ENCODE measurements at regions not wholly inside any gene's neighbourhood (a gene's known extent, or its start where the extent isn't known, plus 50 kb on each side); places are given as distances from the start of the nearest gene placed in this dataset.
"Not testable (repeated sequence)": the region's sequence is repeated elsewhere in the genome, so short reads cannot be mapped to it uniquely, and the experiment has no call there.

- H3K27ac Mint-ChIP-seq = no peak overlapping the region
- DNase-seq (no peak), ATAC-seq (ENCODE audit: low read depth in 2 of 2) (no peak)
- H3K27me3 Mint-ChIP-seq = no peaks in the 10 kb centered on the region
- H3K9me3 Mint-ChIP-seq = no peaks in the 10 kb centered on the region
- H3K4me3 Mint-ChIP-seq = no peak overlapping the region
- peaks cover 21 to 31% (median 23%) of the 10 kb centered on the region in 3 donors for H3K4me1 Mint-ChIP-seq
- no peaks in the 10 kb centered on the region for H3K36me3 Mint-ChIP-seq
These were observed 247.4 kb upstream of the TBL1XR1 start for GRCh38 chr3:177444696-177445095.

DNA sequence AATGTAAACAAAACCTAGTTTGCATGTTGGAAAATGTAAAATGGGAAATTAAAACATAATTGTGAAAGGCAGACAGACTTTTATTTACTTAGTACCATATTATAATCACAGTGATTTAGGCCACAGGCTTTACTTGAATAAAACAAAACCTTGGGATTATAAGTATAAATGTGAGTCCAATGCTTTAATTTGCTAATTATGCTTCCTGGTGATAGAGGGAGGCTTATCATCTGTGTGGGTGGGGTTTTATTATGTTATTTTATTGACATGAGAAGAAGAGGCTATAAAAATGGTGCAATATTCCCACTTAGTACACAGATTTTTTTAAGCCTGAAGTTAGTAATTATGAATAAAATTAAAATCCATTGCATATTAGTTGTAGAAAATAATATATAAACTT is 248.3 kb upstream of the TBL1XR1 start:
- no peaks in the 10 kb centered on the region for H3K27me3 Mint-ChIP-seq
- ATAC-seq (ENCODE audit: low read depth in 2 of 2) (no peak), DNase-seq (no peak)
- no peaks in the 10 kb centered on the region for H3K9me3 Mint-ChIP-seq
- H3K4me3 Mint-ChIP-seq = no peak overlapping the region
- H3K27ac Mint-ChIP-seq = no peak overlapping the region
- H3K4me1 Mint-ChIP-seq = peaks cover 21 to 32% (median 24%) of the 10 kb centered on the region in 3 donors
- H3K36me3 Mint-ChIP-seq = no peaks in the 10 kb centered on the region

DNA sequence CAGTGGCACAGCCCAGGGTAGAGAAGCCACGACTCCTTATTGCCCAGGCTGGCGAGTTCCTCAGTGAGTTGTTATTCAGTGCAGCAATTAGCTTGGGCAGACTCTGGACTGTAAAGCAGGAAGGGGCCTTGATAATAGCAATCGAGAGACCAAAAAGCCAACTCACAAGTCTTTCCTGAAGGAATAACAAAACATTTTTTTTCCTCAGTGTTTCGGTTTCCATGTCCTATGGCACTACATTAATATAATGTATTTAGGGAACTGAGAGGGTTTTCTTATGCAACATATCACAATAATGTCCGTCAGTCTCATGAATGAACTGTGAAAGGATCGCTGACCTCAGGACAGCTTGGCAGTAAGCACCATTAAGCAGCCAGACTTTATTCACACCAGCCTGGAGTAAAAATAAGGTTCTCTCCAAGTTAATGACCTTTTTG is 248.9 kb upstream of the TBL1XR1 start:
- H3K9me3 Mint-ChIP-seq = no peaks in the 10 kb centered on the region
- ATAC-seq (ENCODE audit: low read depth in 2 of 2) = no peak
- no peaks in the 10 kb centered on the region for H3K36me3 Mint-ChIP-seq
- DNase-seq = no peak
- H3K27ac Mint-ChIP-seq = peak overlapping the region in 1 of 6 donors; percentile 15
- no peaks in the 10 kb centered on the region for H3K27me3 Mint-ChIP-seq
- peaks cover 21 to 29% (median 24%) of the 10 kb centered on the region in 3 donors for H3K4me1 Mint-ChIP-seq
- no peak overlapping the region for H3K4me3 Mint-ChIP-seq

DNA sequence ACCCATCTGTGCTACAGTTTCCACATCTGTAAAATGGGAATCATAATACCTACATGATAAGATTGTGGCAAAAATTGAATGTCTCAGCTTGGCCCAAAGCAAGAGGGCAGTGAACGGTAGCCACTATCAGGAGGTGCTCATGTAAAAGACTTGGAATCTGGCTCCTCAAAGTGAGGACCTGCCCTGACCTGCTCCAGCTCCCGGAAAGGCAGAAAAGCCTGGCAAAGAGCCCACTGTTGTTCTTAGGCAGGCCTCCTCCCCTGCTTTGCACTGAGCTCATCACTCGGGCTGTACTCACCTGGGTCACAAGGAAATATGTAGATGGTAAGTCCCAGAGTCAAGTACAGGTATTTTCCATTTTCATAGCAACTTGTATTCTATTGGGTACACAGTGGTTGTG is 250.7 kb upstream of the TBL1XR1 start:
- no peaks in the 10 kb centered on the region for H3K9me3 Mint-ChIP-seq
- no peaks in the 10 kb centered on the region for H3K27me3 Mint-ChIP-seq
- no peaks in the 10 kb centered on the region for H3K36me3 Mint-ChIP-seq
- no peak for ATAC-seq (ENCODE audit: low read depth in 2 of 2)
- no peak for DNase-seq
- H3K4me1 Mint-ChIP-seq = peaks cover 10 to 15% (median 13%) of the 10 kb centered on the region in 3 donors
- peak overlapping the region in 1 of 6 donors; percentile 36 for H3K27ac Mint-ChIP-seq
- no peak overlapping the region for H3K4me3 Mint-ChIP-seq

GRCh38 chr3:177448987-177449359 is 251.7 kb upstream of the TBL1XR1 start:
- Mint-ChIP-seq H3K36me3 (no peaks in the 10 kb centered on the region), H3K9me3 (no peaks in the 10 kb centered on the region), H3K27me3 (no peaks in the 10 kb centered on the region), H3K4me1 (peaks cover 10% of the 10 kb centered on the region in 3 donors), H3K27ac (peak overlapping the region in 2 of 6 donors; percentile 1 to 18), H3K4me3 (peak overlapping the region in 1 of 8 donors; percentile 8)
- peak in 1 of 2 donors; percentile 27 for ATAC-seq (ENCODE audit: low read depth in 2 of 2)
- DNase-seq = no peak

GRCh38 chr3:177449360-177450006 is 252.2 kb upstream of the TBL1XR1 start:
- no peak for DNase-seq

DNA sequence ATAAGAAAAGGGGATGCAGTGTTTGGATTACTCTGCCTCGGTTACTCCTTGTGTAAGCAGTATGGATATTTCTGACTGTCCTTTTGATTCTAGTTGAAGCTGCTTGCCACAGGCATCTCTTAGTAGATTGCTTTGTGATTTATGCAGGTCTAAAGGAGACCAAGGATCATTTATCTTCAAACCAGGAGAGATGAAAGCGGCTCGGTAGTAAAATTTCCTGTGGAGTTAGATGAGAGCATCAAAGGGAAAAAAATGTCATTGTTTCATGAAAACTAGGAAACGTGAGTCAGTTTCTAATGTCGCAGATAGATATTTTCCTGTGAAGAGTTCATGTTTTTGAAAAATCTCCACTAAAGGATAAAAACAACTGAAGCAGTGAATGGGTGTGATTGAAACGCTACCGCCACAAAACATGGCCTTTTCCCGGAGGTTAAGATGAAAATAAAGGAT is 254.0 kb upstream of the TBL1XR1 start:
- no peaks in the 10 kb centered on the region for H3K36me3 Mint-ChIP-seq
- H3K4me3 Mint-ChIP-seq = no peak overlapping the region
- no peak overlapping the region for H3K27ac Mint-ChIP-seq
- DNase-seq (no peak), ATAC-seq (ENCODE audit: low read depth in 2 of 2) (no peak)
- H3K27me3 Mint-ChIP-seq = no peaks in the 10 kb centered on the region
- peaks cover 10% of the 10 kb centered on the region in 3 donors for H3K4me1 Mint-ChIP-seq
- H3K9me3 Mint-ChIP-seq = peaks cover 0 to 5% (median 0%) of the 10 kb centered on the region in 7 donors

More at GRCh38 chr3:177449360-177450006, 252.2 kb upstream of the TBL1XR1 start:
- Mint-ChIP-seq H3K4me1 (peaks cover 10% of the 10 kb centered on the region in 3 donors), H3K36me3 (no peaks in the 10 kb centered on the region), H3K9me3 (no peaks in the 10 kb centered on the region), H3K27ac (peak overlapping the region in 2 of 6 donors; percentile 1 to 18), H3K27me3 (no peaks in the 10 kb centered on the region), H3K4me3 (peak overlapping the region in 1 of 8 donors; percentile 8)
- ATAC-seq (ENCODE audit: low read depth in 2 of 2) = no peak

DNA sequence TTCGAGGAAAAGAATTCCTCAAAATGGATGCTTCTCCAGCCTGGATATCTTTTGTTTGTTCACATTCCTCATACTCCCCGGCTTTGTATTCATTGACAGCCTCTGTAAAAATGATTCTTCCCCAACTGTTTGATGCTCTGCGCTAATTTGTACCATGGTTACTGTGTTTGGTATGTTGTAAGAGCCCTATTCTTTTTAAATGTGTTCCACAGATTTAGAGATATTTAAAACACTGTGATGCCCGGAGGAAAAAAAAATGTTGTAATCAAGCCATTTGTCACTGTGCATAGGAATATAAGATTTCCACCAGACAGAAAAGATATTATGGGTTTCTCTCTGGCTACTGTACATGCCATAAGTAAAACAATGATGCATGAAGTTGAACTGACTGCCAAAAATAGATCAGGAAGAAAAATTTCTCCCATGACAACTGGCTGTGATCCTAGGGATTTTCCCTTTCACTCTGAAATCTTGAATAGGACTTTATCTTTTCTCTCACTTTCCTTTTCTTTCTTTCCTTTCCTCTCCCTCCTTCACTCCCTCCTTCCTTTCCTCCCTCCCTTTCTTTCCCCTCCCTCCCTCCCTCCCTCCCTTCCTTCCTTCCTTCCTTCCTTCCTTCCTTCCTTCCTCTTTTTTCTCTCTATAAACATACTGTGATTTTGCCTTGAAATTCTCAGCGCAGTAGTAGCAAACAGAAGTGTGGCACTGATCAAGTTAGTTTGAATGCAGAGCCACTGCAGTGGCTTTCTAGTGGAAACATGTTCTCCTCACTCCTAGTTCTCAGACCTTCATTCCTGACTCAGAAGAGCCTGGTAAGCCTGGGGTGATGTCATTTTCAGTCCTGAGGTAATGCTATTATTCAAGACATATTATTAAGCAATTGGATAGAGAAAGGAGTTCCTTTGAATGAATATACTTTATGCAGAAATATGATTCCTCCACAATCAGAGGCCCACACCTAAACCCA is 254.9 kb upstream of the TBL1XR1 start:
- H3K27ac Mint-ChIP-seq = no peak overlapping the region
- no peaks in the 10 kb centered on the region for H3K36me3 Mint-ChIP-seq
- peaks cover 10% of the 10 kb centered on the region in 3 donors for H3K4me1 Mint-ChIP-seq
- H3K27me3 Mint-ChIP-seq = no peaks in the 10 kb centered on the region
- no peak overlapping the region for H3K4me3 Mint-ChIP-seq
- DNase-seq (no peak), ATAC-seq (ENCODE audit: low read depth in 2 of 2) (no peak)
- H3K9me3 Mint-ChIP-seq = peaks cover 0 to 5% (median 0%) of the 10 kb centered on the region in 7 donors

DNA sequence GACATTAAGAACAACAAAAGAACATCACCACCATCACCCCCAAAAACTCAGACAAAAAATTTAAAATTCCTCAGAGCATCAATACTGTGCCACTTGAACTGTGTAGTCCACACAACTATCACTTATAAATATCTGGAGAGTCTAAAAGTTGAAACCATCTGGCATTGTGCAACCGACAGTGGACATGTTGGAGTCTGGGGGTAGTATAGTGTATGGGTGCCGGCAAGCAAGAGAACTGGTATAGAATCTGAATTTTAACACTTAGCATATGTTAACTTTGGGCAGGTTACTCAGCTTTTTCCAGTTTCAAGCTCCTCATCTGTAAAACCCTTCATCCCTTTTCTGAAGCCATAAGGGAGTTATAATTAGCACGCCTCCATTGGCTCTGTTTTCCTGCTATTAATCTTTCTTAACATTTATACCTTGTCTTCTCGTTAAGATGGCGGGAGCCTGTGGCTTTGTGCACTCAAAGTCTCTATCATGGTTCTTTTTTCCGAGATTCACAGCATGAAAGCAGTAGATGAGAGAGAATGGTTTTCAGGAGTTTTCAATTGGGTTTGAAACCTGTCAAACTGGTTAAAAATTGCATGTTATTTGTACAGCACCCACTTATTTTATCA is 255.7 kb upstream of the TBL1XR1 start:
- peak overlapping the region in 1 of 6 donors; percentile 31 for H3K27ac Mint-ChIP-seq
- ATAC-seq (ENCODE audit: low read depth in 2 of 2) (no peak), DNase-seq (no peak)
- no peak overlapping the region for H3K4me3 Mint-ChIP-seq
- H3K36me3 Mint-ChIP-seq = no peaks in the 10 kb centered on the region
- no peaks in the 10 kb centered on the region for H3K27me3 Mint-ChIP-seq
- peaks cover 0 to 5% (median 0%) of the 10 kb centered on the region in 7 donors for H3K9me3 Mint-ChIP-seq
- H3K4me1 Mint-ChIP-seq = peaks cover 10% of the 10 kb centered on the region in 3 donors

DNA sequence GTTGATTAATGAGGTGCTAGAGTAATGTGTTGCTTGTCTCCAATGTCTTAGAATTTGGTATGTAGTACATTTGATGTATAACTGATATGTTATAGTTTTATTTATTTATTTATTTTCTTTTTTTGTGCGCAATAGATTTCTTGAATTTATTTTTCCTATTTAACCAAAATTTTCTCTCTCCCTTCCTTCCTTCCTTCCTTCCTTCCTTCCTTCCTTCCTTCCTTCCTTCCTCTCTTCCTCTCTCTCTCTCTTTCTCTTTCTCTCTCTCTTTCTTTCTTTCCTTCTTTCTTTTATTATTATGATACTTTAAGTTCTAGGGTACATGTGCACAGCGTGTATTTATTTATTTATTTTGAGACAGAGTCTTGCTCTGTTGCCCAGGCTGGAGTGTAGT is 256.2 kb upstream of the TBL1XR1 start:
- DNase-seq = no peak
- Mint-ChIP-seq H3K36me3 (no peaks in the 10 kb centered on the region), H3K27ac (peak overlapping the region in 1 of 6 donors; percentile 31), H3K4me1 (peaks cover 7 to 10% (median 10%) of the 10 kb centered on the region in 3 donors), H3K9me3 (peaks cover 0 to 5% (median 0%) of the 10 kb centered on the region in 7 donors), H3K4me3 (no peak overlapping the region), H3K27me3 (no peaks in the 10 kb centered on the region)
- no peak for ATAC-seq (ENCODE audit: low read depth in 2 of 2)

DNA sequence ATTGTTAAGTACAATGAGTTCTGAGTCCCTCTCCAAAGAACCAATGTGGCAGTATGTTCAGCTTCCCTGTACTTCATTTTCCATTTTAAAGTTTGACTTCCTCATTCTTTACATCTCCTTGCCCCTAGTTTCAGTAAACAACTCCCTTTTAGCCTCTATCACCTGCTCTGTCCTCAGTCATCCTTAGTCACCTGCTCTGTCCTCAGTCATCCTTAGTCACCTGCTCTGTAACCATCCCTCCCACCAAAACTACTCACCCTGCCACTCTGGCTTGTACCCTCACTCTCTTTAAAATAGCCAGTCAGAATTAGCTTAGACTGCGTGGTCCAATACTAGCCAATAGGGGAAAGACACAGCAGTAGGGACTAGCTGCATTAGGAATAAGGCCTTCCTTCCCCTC is 259.9 kb upstream of the TBL1XR1 start:
- not testable (repeated sequence) for H3K27me3 Mint-ChIP-seq; H3K4me3 Mint-ChIP-seq; DNase-seq; H3K9me3 Mint-ChIP-seq; H3K4me1 Mint-ChIP-seq; H3K36me3 Mint-ChIP-seq; ATAC-seq (ENCODE audit: low read depth in 2 of 2)
- peak overlapping the region in 1 of 6 donors; percentile 1 for H3K27ac Mint-ChIP-seq

- ATAC-seq (ENCODE audit: low read depth in 2 of 2) (no peak), DNase-seq (no peak)
- no peak overlapping the region for H3K27ac Mint-ChIP-seq
- H3K36me3 Mint-ChIP-seq = no peaks in the 10 kb centered on the region
- H3K4me1 Mint-ChIP-seq = no peaks in the 10 kb centered on the region
- no peaks in the 10 kb centered on the region for H3K27me3 Mint-ChIP-seq
- H3K4me3 Mint-ChIP-seq = no peak overlapping the region
- H3K9me3 Mint-ChIP-seq = peaks cover 0 to 5% (median 0%) of the 10 kb centered on the region in 7 donors
These were observed 262.1 kb upstream of the TBL1XR1 start for GRCh38 chr3:177459401-177459800.

- H3K4me1 Mint-ChIP-seq = no peaks in the 10 kb centered on the region
- peaks cover 0 to 5% (median 0%) of the 10 kb centered on the region in 7 donors for H3K9me3 Mint-ChIP-seq
- H3K27ac Mint-ChIP-seq = no peak overlapping the region
- no peak overlapping the region for H3K4me3 Mint-ChIP-seq
- H3K27me3 Mint-ChIP-seq = no peaks in the 10 kb centered on the region
- H3K36me3 Mint-ChIP-seq = no peaks in the 10 kb centered on the region
- no peak for ATAC-seq (ENCODE audit: low read depth in 2 of 2)
- no peak for DNase-seq
These were observed 262.8 kb upstream of the TBL1XR1 start for GRCh38 chr3:177460047-177460446.

Measured in naive B cell (primary cell).